PC-3 (cell line): ENCODE measurements at regions not wholly inside any gene's neighbourhood (a gene's known extent, or its start where the extent isn't known, plus 50 kb on each side); places are given as distances from the start of the nearest gene placed in this dataset.

Source experiments
- ATAC-seq: fragments of 200-7000 bp; cut with Tn5 transposase; 2 replicates; pipeline ENCODE4 v1.9.1; 2020; ENCODE audit warnings: mild to moderate bottlenecking, moderate library complexity
- BruUV-seq: library from RNA; stranded (reverse); fragments of 400-500 nt; replicated peaks from 2 replicates; lab custom pipeline; 2021; lab: Mats Ljungman, UMichigan
- CTCF ChIA-PET: fragments of 300-600 bp; sonication (Branson Sonifier 250); formaldehyde crosslinking; loops from one replicate; lab custom pipeline; 2022; ENCODE audit warnings: antibody characterized with exemption; lab: Charles Lee
- POLR2A ChIA-PET: fragments of 300-600 bp; sonication (Branson Sonifier 250); formaldehyde crosslinking; loops from one replicate; lab custom pipeline; 2022; ENCODE audit warnings: antibody characterized with exemption; ENCODE audit not compliant: unreplicated experiment; lab: Charles Lee
- DNase-seq: peaks from one replicate; pipeline ENCODE4 v3.0.0-alpha.2; 2015
- H2AFZ ChIP-seq: fragments of 300-600 bp; sonication (generic); 2 replicates; pipeline ENCODE4 v1.6.0; 2016; ENCODE audit warnings: antibody characterized with exemption, low read length
- H3F3A ChIP-seq: fragments of 300-600 bp; sonication (generic); one replicate; pipeline ENCODE4 v1.6.0; 2017; ENCODE audit warnings: antibody characterized with exemption, low read length, control low read depth, mild to moderate bottlenecking; ENCODE audit not compliant: unreplicated experiment
- H3K27ac ChIP-seq: fragments of 300-600 bp; sonication (generic); 2 replicates; pipeline ENCODE4 v1.5.1; 2016; ENCODE audit warnings: mild to moderate bottlenecking, low read length
- H3K27me3 ChIP-seq: fragments of 300-600 bp; sonication (generic); 2 replicates; pipeline ENCODE4 v1.6.1; 2016; ENCODE audit warnings: low read length, mixed read lengths
- H3K36me3 ChIP-seq: fragments of 300-600 bp; sonication (generic); 2 replicates; pipeline ENCODE4 v1.6.1; 2016; ENCODE audit warnings: low read depth, mixed run types, low read length, mixed read lengths
- H3K4me1 ChIP-seq: fragments of 300-600 bp; sonication (generic); 2 replicates; pipeline ENCODE4 v1.5.1; 2016; ENCODE audit warnings: low read length; ENCODE audit not compliant: insufficient read depth
- H3K4me2 ChIP-seq: fragments of 300-600 bp; sonication (generic); 2 replicates; pipeline ENCODE4 v1.6.0; 2016; ENCODE audit warnings: low read length
- H3K4me3 ChIP-seq: fragments of 300-600 bp; sonication (generic); 2 replicates; pipeline ENCODE4 v1.5.1; 2016; ENCODE audit warnings: mild to moderate bottlenecking, low read length, mixed read lengths
- H3K79me2 ChIP-seq: fragments of 300-600 bp; sonication (generic); 2 replicates; pipeline ENCODE4 v1.6.1; 2017; ENCODE audit warnings: low read length, mixed read lengths
- H3K9ac ChIP-seq: fragments of 300-600 bp; sonication (generic); 2 replicates; pipeline ENCODE4 v1.6.0; 2016; ENCODE audit warnings: mild to moderate bottlenecking, low read length
- H3K9me2 ChIP-seq: fragments of 300-600 bp; sonication (generic); replicated peaks from 2 replicates; pipeline ENCODE4 v1.6.1; 2016; ENCODE audit warnings: mixed run types, low read length, mixed read lengths
- H3K9me3 ChIP-seq: fragments of 300-600 bp; sonication (generic); 2 replicates; pipeline ENCODE4 v1.6.1; 2016; ENCODE audit warnings: low read length, mixed read lengths
- H4K20me1 ChIP-seq: fragments of 300-600 bp; sonication (generic); 2 replicates; pipeline ENCODE4 v1.6.1; 2016; ENCODE audit warnings: low read length, mixed read lengths
- CTCF ChIP-seq: fragments of 300-600 bp; sonication (generic); conservative IDR thresholded peaks from 2 replicates; pipeline ENCODE4 v1.5.1; 2017; ENCODE audit warnings: antibody characterized with exemption, low read depth, mild to moderate bottlenecking, low read length
- EZH2 ChIP-seq: fragments of 300-600 bp; sonication (generic); IDR thresholded peaks from one replicate; pipeline ENCODE4 v1.6.1; 2017; ENCODE audit warnings: antibody characterized with exemption, mild to moderate bottlenecking, low read length; ENCODE audit not compliant: unreplicated experiment
- EZH2phosphoT487 ChIP-seq: fragments of 300-600 bp; sonication (generic); IDR thresholded peaks from 2 replicates; pipeline ENCODE4 v1.6.1; 2018; ENCODE audit warnings: mild to moderate bottlenecking, antibody characterized with exemption, low read length, borderline replicate concordance
- intact Hi-C: fragments of 100-400 bp; cut with micrococcal nuclease; formaldehyde crosslinking; loops from 2 replicates; pipeline ENCODE4 v1.9.0; 2023

GRCh38 chr12:97222391-97222790 is 240.2 kb upstream of the RMST start:
- TF ChIP-seq EZH2 (no peak), EZH2phosphoT487 (no peak), CTCF (no peak)

GRCh38 chr12:97223419-97223818 is 239.2 kb upstream of the RMST start:
- ATAC-seq = no peak
- no peaks in the 10 kb centered on the region for H3K36me3 ChIP-seq
- CTCF ChIA-PET = no interaction called here
- intact Hi-C loops = no loop called here
- no peak for DNase-seq
- no peaks in the 10 kb centered on the region for H3K4me1 ChIP-seq
- no peaks in the 10 kb centered on the region for H3K79me2 ChIP-seq
- H3K4me3 ChIP-seq = no peak overlapping the region
- no peak overlapping the region for H2AFZ ChIP-seq
- BruUV-seq = no TSS peak
- H3K27me3 ChIP-seq = peaks cover 7% of the 10 kb centered on the region; the same call in 1 of the 2 replicates
- no peak overlapping the region for H3K4me2 ChIP-seq
- POLR2A ChIA-PET = no interaction called here
- H3K9ac ChIP-seq = no peak overlapping the region
- TF ChIP-seq EZH2phosphoT487 (no peak), EZH2 (no peak), CTCF (no peak)
- H3K27ac ChIP-seq = no peak overlapping the region
- H3K9me3 ChIP-seq = no peaks in the 10 kb centered on the region
- H4K20me1 ChIP-seq = no peaks in the 10 kb centered on the region
- no peaks in the 10 kb centered on the region for H3F3A ChIP-seq
- H3K9me2 ChIP-seq = no peaks in the 10 kb centered on the region

More at GRCh38 chr12:97222391-97222790, 240.2 kb upstream of the RMST start:
- Histone ChIP-seq H3K36me3 (no peaks in the 10 kb centered on the region), H3K27ac (no peak overlapping the region), H2AFZ (no peak overlapping the region), H3K4me1 (no peaks in the 10 kb centered on the region), H3K9me3 (no peaks in the 10 kb centered on the region), H3K79me2 (no peaks in the 10 kb centered on the region), H3K4me2 (no peak overlapping the region), H4K20me1 (no peaks in the 10 kb centered on the region), H3K27me3 (peaks cover 18% of the 10 kb centered on the region), H3K4me3 (no peak overlapping the region), H3K9me2 (no peaks in the 10 kb centered on the region), H3K9ac (no peak overlapping the region), H3F3A (no peaks in the 10 kb centered on the region)
- ATAC-seq (no peak), DNase-seq (no peak)
- no TSS peak for BruUV-seq
- ChIA-PET CTCF (no interaction called here), POLR2A (no interaction called here)
- intact Hi-C loops = no loop called here

- H3K9ac ChIP-seq = no peak overlapping the region
- H3K36me3 ChIP-seq = no peaks in the 10 kb centered on the region
- ChIA-PET POLR2A (no interaction called here), CTCF (no interaction called here)
- ATAC-seq (no peak), DNase-seq (no peak)
- H3K9me3 ChIP-seq = no peaks in the 10 kb centered on the region
- no peaks in the 10 kb centered on the region for H3K27me3 ChIP-seq
- intact Hi-C loops = no loop called here
- BruUV-seq = no TSS peak
- TF ChIP-seq EZH2 (no peak), CTCF (no peak), EZH2phosphoT487 (no peak)
- H3K4me3 ChIP-seq = no peak overlapping the region
- no peak overlapping the region for H3K27ac ChIP-seq
- H3K4me2 ChIP-seq = no peak overlapping the region
- H3K4me1 ChIP-seq = no peaks in the 10 kb centered on the region
- no peaks in the 10 kb centered on the region for H4K20me1 ChIP-seq
- H3F3A ChIP-seq = no peaks in the 10 kb centered on the region
- no peak overlapping the region for H2AFZ ChIP-seq
- no peaks in the 10 kb centered on the region for H3K9me2 ChIP-seq
- no peaks in the 10 kb centered on the region for H3K79me2 ChIP-seq
Observed at GRCh38 chr12:97229004-97229403, 233.6 kb upstream of the RMST start.
